H1 (cell line): ENCODE measurements at regions not wholly inside any gene's neighbourhood (a gene's known extent, or its start where the extent isn't known, plus 50 kb on each side); places are given as distances from the start of the nearest gene placed in this dataset.

Source experiments
- ASH2L ChIP-seq: fragments of 200-600, 300-600 bp; sonication (generic); IDR thresholded peaks from one replicate; pipeline ENCODE4 v1.7.1; 2017; ENCODE audit warnings: low read length
- BCL11A ChIP-seq, 2 experiments: IDR thresholded peaks; one replicate each; pipeline ENCODE4 v1.6.1; 2011; ENCODE audit warnings: low read depth in 2 of 2, low read length in 2 of 2, mild to moderate bottlenecking in 2 of 2
- KDM1A ChIP-seq: fragments of 200-600, 300-600 bp; sonication (generic); IDR thresholded peaks from 2 replicates; pipeline ENCODE4 v1.7.1; 2016; ENCODE audit warnings: mild to moderate bottlenecking, low read length, borderline replicate concordance
- SIN3A ChIP-seq, 2 experiments: IDR thresholded peaks in 1 of 2; conservative IDR thresholded peaks in 1 of 2; 2 replicates each; pipeline ENCODE4 v1.6.1; 2011 to 2012; ENCODE audit warnings: low read length in 2 of 2, improper control_type of control experiment in 1 of 2, low read depth in 1 of 2, mild to moderate bottlenecking in 1 of 2

GRCh38 chr9:16105168-16106020 lies 552.6 kb downstream of the CCDC171 start (continued):
- TF ChIP-seq SIN3A (conservative IDR thresholded peaks at IDR 0.05 in 1 of 2, IDR thresholded peaks at IDR 0.05 in 1 of 2; ENCODE audit: low read depth in 1 of 2, low read length in 2 of 2) (no peak), KDM1A (no peak), BCL11A (IDR thresholded peaks at IDR 0.05; ENCODE audit: low read depth in 2 of 2, low read length in 2 of 2) (no peak), ASH2L (no peak)
